ENCODE measurements at regions not wholly inside any gene's neighbourhood (a gene's known extent, or its start where the extent isn't known, plus 50 kb on each side); places are given as distances from the start of the nearest gene placed in this dataset.

DNA sequence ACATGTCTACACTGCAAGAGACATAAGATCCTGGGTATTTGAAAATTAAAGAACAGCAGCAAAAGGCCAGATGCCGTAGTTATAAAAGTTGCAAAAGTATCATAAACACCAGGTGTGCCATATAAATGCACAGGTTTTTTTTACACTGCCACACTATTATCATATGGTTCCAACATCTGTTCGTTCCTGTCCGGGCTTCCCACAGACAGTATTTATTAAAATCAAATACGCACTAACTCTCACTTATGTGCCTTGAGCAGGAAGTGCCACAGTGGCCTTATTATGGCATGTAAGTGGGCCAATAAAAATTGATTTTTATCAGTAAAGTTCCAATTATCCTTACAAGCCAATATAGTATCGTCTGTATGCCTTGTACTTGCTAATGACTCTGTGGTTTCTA, 873.2 kb downstream of the RPA4 start:
- in situ Hi-C loops (cut with MboI; ENCODE audit: low sequenced_read_pairs) (no loop called here), intact Hi-C loops (cut with micrococcal nuclease) (no loop called here), dilution Hi-C loops (cut with HindIII; ENCODE audit: low sequenced_read_pairs, unreplicated experiment) (no loop called here)
- H2BK15ac ChIP-seq (ENCODE audit: low read depth, low read length) = no peak overlapping the region
- no peaks in the 10 kb centered on the region for H3K4me1 ChIP-seq (ENCODE audit: control insufficient read depth, insufficient read depth, low read length)
- H4K20me1 ChIP-seq (ENCODE audit: insufficient read depth, low read length) = no peaks in the 10 kb centered on the region
- no peaks in the 10 kb centered on the region for H3K36me3 ChIP-seq (ENCODE audit: control insufficient read depth, insufficient read depth, low read length)
- H2BK20ac ChIP-seq (ENCODE audit: low read depth, low read length) = no peak overlapping the region
- no peaks in the 10 kb centered on the region for H3K79me1 ChIP-seq (ENCODE audit: low read depth in 1 of 2, low read length in 2 of 2)
- no peak overlapping the region for H3K56ac ChIP-seq (ENCODE audit: extremely low read depth, insufficient read depth, low read length)
- no peak overlapping the region for H3K4me2 ChIP-seq (ENCODE audit: low read depth, low read length)
- ChIA-PET POLR2A (ENCODE audit: unreplicated experiment) (no interaction called here), CTCF (no interaction called here)
- no peak overlapping the region for H3K4ac ChIP-seq (ENCODE audit: low read depth, low read length)
- H3K4me3 ChIP-seq (ENCODE audit: insufficient read depth, low read depth, low read length) = no peak overlapping the region
- H3K18ac ChIP-seq (ENCODE audit: low read depth, low read length) = no peak overlapping the region
- no peak overlapping the region for H2BK120ac ChIP-seq (ENCODE audit: low read depth, low read length)
- TF ChIP-seq CEBPB (IDR thresholded peaks at IDR 0.05; ENCODE audit: low read depth, low read length) (no peak), MAFK (IDR thresholded peaks at IDR 0.05; ENCODE audit: low read depth, low read length) (no peak), RAD21 (IDR thresholded peaks at IDR 0.05; ENCODE audit: low read length) (no peak), NFE2L2 (IDR thresholded peaks at IDR 0.05; ENCODE audit: low read depth, low read length) (no peak), FOS (IDR thresholded peaks at IDR 0.05; ENCODE audit: low read depth, low read length) (no peak), RCOR1 (IDR thresholded peaks at IDR 0.05; ENCODE audit: insufficient replicate concordance, low read length) (no peak), BHLHE40 (IDR thresholded peaks at IDR 0.05; ENCODE audit: low read depth, low read length) (no peak), MAZ (IDR thresholded peaks at IDR 0.05; ENCODE audit: borderline replicate concordance, low read depth, low read length) (no peak), CTCF (conservative IDR thresholded peaks at IDR 0.05; ENCODE audit: low read depth, low read length) (no peak), MXI1 (IDR thresholded peaks at IDR 0.05; ENCODE audit: borderline replicate concordance, low read depth, low read length) (no peak), POLR2A (IDR thresholded peaks at IDR 0.05; ENCODE audit: low read depth, low read length) (no peak), CHD1 (IDR thresholded peaks at IDR 0.05; ENCODE audit: low read depth, low read length) (no peak), SMC3 (IDR thresholded peaks at IDR 0.05; ENCODE audit: low read depth, low read length) (no peak), RFX5 (IDR thresholded peaks at IDR 0.05; ENCODE audit: low read depth, low read length) (no peak)
- TF ChIP-seq, protein P1, sequence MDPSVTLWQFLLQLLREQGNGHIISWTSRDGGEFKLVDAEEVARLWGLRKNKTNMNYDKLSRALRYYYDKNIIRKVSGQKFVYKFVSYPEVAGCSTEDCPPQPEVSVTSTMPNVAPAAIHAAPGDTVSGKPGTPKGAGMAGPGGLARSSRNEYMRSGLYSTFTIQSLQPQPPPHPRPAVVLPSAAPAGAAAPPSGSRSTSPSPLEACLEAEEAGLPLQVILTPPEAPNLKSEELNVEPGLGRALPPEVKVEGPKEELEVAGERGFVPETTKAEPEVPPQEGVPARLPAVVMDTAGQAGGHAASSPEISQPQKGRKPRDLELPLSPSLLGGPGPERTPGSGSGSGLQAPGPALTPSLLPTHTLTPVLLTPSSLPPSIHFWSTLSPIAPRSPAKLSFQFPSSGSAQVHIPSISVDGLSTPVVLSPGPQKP (IDR thresholded peaks at IDR 0.05; ENCODE audit: borderline replicate concordance, low read depth, low read length) = no peak
- TF ChIP-seq, protein P2, sequence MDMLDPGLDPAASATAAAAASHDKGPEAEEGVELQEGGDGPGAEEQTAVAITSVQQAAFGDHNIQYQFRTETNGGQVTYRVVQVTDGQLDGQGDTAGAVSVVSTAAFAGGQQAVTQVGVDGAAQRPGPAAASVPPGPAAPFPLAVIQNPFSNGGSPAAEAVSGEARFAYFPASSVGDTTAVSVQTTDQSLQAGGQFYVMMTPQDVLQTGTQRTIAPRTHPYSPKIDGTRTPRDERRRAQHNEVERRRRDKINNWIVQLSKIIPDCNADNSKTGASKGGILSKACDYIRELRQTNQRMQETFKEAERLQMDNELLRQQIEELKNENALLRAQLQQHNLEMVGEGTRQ (IDR thresholded peaks at IDR 0.05; ENCODE audit: low read depth, low read length) = no peak
- no peak overlapping the region for H3K27ac ChIP-seq (ENCODE audit: insufficient read depth, low read length)
- no peak overlapping the region for H3K23ac ChIP-seq (ENCODE audit: low read depth, low read length)
- no peak overlapping the region for H2AK5ac ChIP-seq (ENCODE audit: low read depth, low read length)
- ATAC-seq (ENCODE audit: low read depth) (no peak), DNase-seq (no peak)
- H3K9ac ChIP-seq (ENCODE audit: low read depth, low read length) = no peak overlapping the region
- H3K9me3 ChIP-seq (ENCODE audit: control insufficient read depth, insufficient read depth, low read length) = no peaks in the 10 kb centered on the region
- no peak overlapping the region for H4K5ac ChIP-seq (ENCODE audit: low read depth, low read length)
- H3K27me3 ChIP-seq (ENCODE audit: control insufficient read depth, insufficient read depth, low read length) = peaks cover 1% of the 10 kb centered on the region; the same call in 1 of the 2 replicates
- H4K8ac ChIP-seq (ENCODE audit: low read depth in 2 of 2, low read length in 2 of 2) = no peak overlapping the region
- no peaks in the 10 kb centered on the region for H3K9me1 ChIP-seq (ENCODE audit: insufficient read depth, low read length)
- no peak overlapping the region for H4K91ac ChIP-seq (ENCODE audit: insufficient read depth, low read depth, low read length)
- no peak overlapping the region for H2AK9ac ChIP-seq (replicated peaks; ENCODE audit: low read depth, low read length, poor library complexity)
- 100% methylated on average over 1 of the region's 5 CpGs; no CpG with 5 or more reads in 1 of the 2 experiments for WGBS, 2 experiments (ENCODE audit: extremely low coverage in 2 of 2, insufficient read length in 1 of 2)
- no TSS peak for BruUV-seq (replicated peaks)
- H2AFZ ChIP-seq (replicated peaks; ENCODE audit: low read length, poor library complexity) = no peak overlapping the region
- no peak overlapping the region for H3K14ac ChIP-seq (replicated peaks; ENCODE audit: low read depth, low read length)
- no peak overlapping the region for H2BK5ac ChIP-seq (ENCODE audit: low read depth, low read length, poor library complexity, severe bottlenecking)
